ENCODE measurements at regions not wholly inside any gene's neighbourhood (a gene's known extent, or its start where the extent isn't known, plus 50 kb on each side); places are given as distances from the start of the nearest gene placed in this dataset.
"Not testable (repeated sequence)": the region's sequence is repeated elsewhere in the genome, so short reads cannot be mapped to it uniquely, and the experiment has no call there.

DNA sequence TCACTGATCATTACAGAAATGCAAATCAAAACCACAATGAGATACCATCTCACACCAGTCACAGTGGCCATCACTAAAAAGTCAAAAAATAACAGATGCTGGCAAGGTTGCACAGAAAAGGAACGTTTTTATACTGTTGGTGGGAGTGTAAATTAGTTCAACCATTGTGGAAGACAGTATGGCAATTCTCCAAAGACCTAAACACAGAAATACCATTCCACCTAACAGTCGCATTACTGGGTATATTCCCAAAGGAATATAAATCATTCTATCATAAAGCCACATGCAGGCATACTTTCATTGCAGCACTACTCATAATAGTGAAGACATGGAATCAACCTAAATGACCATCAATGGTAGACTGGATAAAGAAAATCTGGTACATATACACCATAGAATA is 83.2 kb upstream of the ARID5B start:
- H3K36me3 ChIP-seq; H3K4me1 ChIP-seq; H3K4me3 ChIP-seq; H3K9me3 ChIP-seq; DNase-seq (ENCODE audit: extremely low spot score); H3K27me3 ChIP-seq; intact Hi-C loops (cut with DNase I); H3K27ac ChIP-seq (replicated peaks in 1 of 4): not testable (repeated sequence)
- WGBS = 55% methylated on average over 2 of the region's 2 CpGs

DNA sequence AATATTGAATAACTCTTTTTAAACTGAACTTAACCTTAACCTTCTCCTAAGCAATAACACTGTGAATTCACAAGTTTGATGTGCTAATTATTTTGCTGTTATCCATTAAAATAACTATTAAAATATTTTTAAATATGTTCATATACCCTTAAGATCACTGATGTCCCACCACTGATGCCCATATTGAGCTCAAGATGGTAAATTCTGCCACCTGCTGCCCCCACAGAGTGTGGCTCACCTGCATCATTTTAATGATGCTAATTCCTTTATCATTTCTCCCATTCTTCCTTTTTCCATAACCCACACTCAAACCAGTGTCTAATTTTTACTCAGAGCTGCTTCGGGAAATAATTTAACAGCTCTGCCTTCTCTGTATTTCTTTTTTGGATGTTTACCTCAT is 82.3 kb upstream of the ARID5B start:
- Histone ChIP-seq H3K9me3 (no peaks in the 10 kb centered on the region), H3K36me3 (no peaks in the 10 kb centered on the region), H3K4me3 (no peak overlapping the region), H3K27me3 (no peaks in the 10 kb centered on the region), H3K4me1 (no peaks in the 10 kb centered on the region), H3K27ac (replicated peaks in 1 of 4) (no peak overlapping the region)
- TF ChIP-seq, protein P1, sequence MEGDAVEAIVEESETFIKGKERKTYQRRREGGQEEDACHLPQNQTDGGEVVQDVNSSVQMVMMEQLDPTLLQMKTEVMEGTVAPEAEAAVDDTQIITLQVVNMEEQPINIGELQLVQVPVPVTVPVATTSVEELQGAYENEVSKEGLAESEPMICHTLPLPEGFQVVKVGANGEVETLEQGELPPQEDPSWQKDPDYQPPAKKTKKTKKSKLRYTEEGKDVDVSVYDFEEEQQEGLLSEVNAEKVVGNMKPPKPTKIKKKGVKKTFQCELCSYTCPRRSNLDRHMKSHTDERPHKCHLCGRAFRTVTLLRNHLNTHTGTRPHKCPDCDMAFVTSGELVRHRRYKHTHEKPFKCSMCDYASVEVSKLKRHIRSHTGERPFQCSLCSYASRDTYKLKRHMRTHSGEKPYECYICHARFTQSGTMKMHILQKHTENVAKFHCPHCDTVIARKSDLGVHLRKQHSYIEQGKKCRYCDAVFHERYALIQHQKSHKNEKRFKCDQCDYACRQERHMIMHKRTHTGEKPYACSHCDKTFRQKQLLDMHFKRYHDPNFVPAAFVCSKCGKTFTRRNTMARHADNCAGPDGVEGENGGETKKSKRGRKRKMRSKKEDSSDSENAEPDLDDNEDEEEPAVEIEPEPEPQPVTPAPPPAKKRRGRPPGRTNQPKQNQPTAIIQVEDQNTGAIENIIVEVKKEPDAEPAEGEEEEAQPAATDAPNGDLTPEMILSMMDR (IDR thresholded peaks at IDR 0.05) = no peak
- no peak for TF ChIP-seq POLR2A (IDR thresholded peaks at IDR 0.05; ENCODE audit: low read depth)
- no peak for TF ChIP-seq POLR2AphosphoS5 (IDR thresholded peaks at IDR 0.05)
- TF ChIP-seq EP300 (IDR thresholded peaks at IDR 0.05) = no peak
- 85% methylated on average over 1 of the region's 1 CpG for WGBS
- DNase-seq (ENCODE audit: extremely low spot score) = no peak
- intact Hi-C loops (cut with DNase I) = no loop called here

- TF ChIP-seq POLR2AphosphoS5 (IDR thresholded peaks at IDR 0.05) (no peak), POLR2A (IDR thresholded peaks at IDR 0.05; ENCODE audit: low read depth) (no peak), EP300 (IDR thresholded peaks at IDR 0.05) (no peak)
- TF ChIP-seq, protein P1 (IDR thresholded peaks at IDR 0.05) = no peak
Measured at GRCh38 chr10:61821153-61821552, 80.3 kb upstream of the ARID5B start.

GRCh38 chr10:61821693-61822092 is 79.8 kb upstream of the ARID5B start:
- intact Hi-C loops (cut with DNase I) = no loop called here
- Histone ChIP-seq H3K36me3 (no peaks in the 10 kb centered on the region), H3K27ac (replicated peaks in 1 of 4) (no peak overlapping the region), H3K9me3 (no peaks in the 10 kb centered on the region), H3K27me3 (no peaks in the 10 kb centered on the region), H3K4me1 (peaks cover 0 to 6% (median 0%) of the 10 kb centered on the region in 4 donors), H3K4me3 (no peak overlapping the region)
- 76% methylated on average over 1 of the region's 1 CpG for WGBS
- TF ChIP-seq POLR2AphosphoS5 (IDR thresholded peaks at IDR 0.05) = no peak
- TF ChIP-seq, protein P1 (IDR thresholded peaks at IDR 0.05) = no peak
- no peak for TF ChIP-seq POLR2A (IDR thresholded peaks at IDR 0.05; ENCODE audit: low read depth)
- TF ChIP-seq EP300 (IDR thresholded peaks at IDR 0.05) = no peak
- no peak for DNase-seq (ENCODE audit: extremely low spot score)

More at GRCh38 chr10:61821153-61821552, 80.3 kb upstream of the ARID5B start:
- Histone ChIP-seq H3K27ac (replicated peaks in 1 of 4) (no peak overlapping the region), H3K4me3 (no peak overlapping the region), H3K4me1 (peaks cover 0 to 6% (median 0%) of the 10 kb centered on the region in 4 donors), H3K9me3 (no peaks in the 10 kb centered on the region), H3K36me3 (no peaks in the 10 kb centered on the region), H3K27me3 (no peaks in the 10 kb centered on the region)
- WGBS = 81% methylated on average over 5 of the region's 5 CpGs
- no peak for DNase-seq (ENCODE audit: extremely low spot score)
- intact Hi-C loops (cut with DNase I) = no loop called here

DNA sequence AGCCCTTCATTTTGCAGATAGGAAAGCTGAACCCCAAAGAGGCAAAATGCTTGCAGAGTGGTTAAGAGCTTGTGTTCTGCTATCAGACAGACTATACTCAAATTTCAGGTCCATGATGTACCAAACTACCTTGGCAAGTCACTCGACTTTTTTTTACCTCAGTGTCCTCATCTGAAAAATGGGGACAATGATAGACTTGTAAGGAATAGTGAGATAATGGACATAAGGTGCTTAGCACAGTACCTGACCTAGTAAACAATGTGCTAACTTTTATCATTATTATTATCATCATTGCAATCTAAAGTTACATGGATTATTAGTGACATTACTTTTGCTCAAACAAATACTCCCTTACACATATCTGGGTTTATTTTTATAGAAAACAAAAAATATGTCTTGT is 79.4 kb upstream of the ARID5B start:
- Histone ChIP-seq H3K36me3 (no peaks in the 10 kb centered on the region), H3K4me1 (peaks cover 0 to 6% (median 0%) of the 10 kb centered on the region in 4 donors), H3K27ac (replicated peaks in 1 of 4) (no peak overlapping the region), H3K9me3 (no peaks in the 10 kb centered on the region), H3K4me3 (no peak overlapping the region), H3K27me3 (no peaks in the 10 kb centered on the region)
- TF ChIP-seq EP300 (IDR thresholded peaks at IDR 0.05) (no peak), POLR2AphosphoS5 (IDR thresholded peaks at IDR 0.05) (no peak), POLR2A (IDR thresholded peaks at IDR 0.05; ENCODE audit: low read depth) (no peak)
- TF ChIP-seq, protein P1 (IDR thresholded peaks at IDR 0.05) = no peak
- intact Hi-C loops (cut with DNase I) = no loop called here
- WGBS = 88% methylated on average over 1 of the region's 1 CpG
- no peak for DNase-seq (ENCODE audit: extremely low spot score)

Measured in esophagus muscularis mucosa (tissue), 4 donors.